OCI-LY3 (cell line): ENCODE measurements at regions not wholly inside any gene's neighbourhood (a gene's known extent, or its start where the extent isn't known, plus 50 kb on each side); places are given as distances from the start of the nearest gene placed in this dataset.

ENCODE experiments used
- H2AFZ ChIP-seq: fragments of 200-600, 300-600 bp; shearing (Covaris generic); 2 replicates; pipeline ENCODE4 v1.6.0; 2014; ENCODE audit warnings: antibody characterized with exemption, low read depth, low read length
- H3K27ac ChIP-seq: fragments of 200-600, 300-600 bp; sonication (generic); 2 replicates; pipeline ENCODE4 v1.5.1; 2014; ENCODE audit warnings: mild to moderate bottlenecking, low read length, moderate library complexity, mixed read lengths
- H3K27me3 ChIP-seq: fragments of 200-600, 300-600 bp; sonication (generic); 2 replicates; pipeline ENCODE4 v1.6.1; 2014; ENCODE audit warnings: low read depth, low read length, mixed read lengths
- H3K36me3 ChIP-seq: fragments of 200-600, 300-600 bp; sonication (generic); replicated peaks from 2 replicates; pipeline ENCODE3; 2014; ENCODE audit warnings: low read depth, low read length, mixed read lengths
- H3K4me1 ChIP-seq: fragments of 300-600, 200-600 bp; sonication (generic); 2 replicates; pipeline ENCODE4 v1.6.1; 2014; ENCODE audit warnings: low read length, mixed read lengths
- H3K4me2 ChIP-seq: fragments of 200-600, 300-600 bp; sonication (generic); 2 replicates; pipeline ENCODE4 v1.6.1; 2014; ENCODE audit warnings: low read length, mixed read lengths
- H3K4me3 ChIP-seq: fragments of 300-600, 200-600 bp; sonication (generic); 2 replicates; pipeline ENCODE4 v1.5.1; 2014; ENCODE audit warnings: antibody characterized with exemption, mild to moderate bottlenecking, low read length, moderate library complexity
- H3K79me2 ChIP-seq: fragments of 300-600, 200-600 bp; shearing (Covaris generic); 2 replicates; pipeline ENCODE4 v1.6.1; 2014; ENCODE audit warnings: mild to moderate bottlenecking, low read length, mixed read lengths
- H3K9ac ChIP-seq: fragments of 300-600, 200-600 bp; shearing (Covaris generic); 2 replicates; pipeline ENCODE4 v1.6.0; 2014; ENCODE audit warnings: mild to moderate bottlenecking, low read length, moderate library complexity
- H3K9me3 ChIP-seq: fragments of 200-600, 300-600 bp; shearing (Covaris generic); 2 replicates; pipeline ENCODE4 v1.6.1; 2014; ENCODE audit warnings: low read length, mixed read lengths; ENCODE audit not compliant: insufficient read depth
- H4K20me1 ChIP-seq: fragments of 200-600, 300-600 bp; sonication (generic); 2 replicates; pipeline ENCODE4 v1.6.1; 2016; ENCODE audit warnings: low read length, mixed read lengths; ENCODE audit not compliant: insufficient read depth
- EZH2phosphoT487 ChIP-seq: fragments of 200-600 bp; shearing (Covaris generic); IDR thresholded peaks from 2 replicates; pipeline ENCODE4 v1.6.1; 2018; ENCODE audit warnings: antibody characterized with exemption, mixed run types, low read depth
- TF ChIP-seq, protein P1 (sequence below): fragments of 200-600, 300-600 bp; sonication (generic); IDR thresholded peaks from 2 replicates; pipeline ENCODE4 v1.5.1; 2014; ENCODE audit warnings: antibody characterized with exemption, low read length, low read depth

DNA sequence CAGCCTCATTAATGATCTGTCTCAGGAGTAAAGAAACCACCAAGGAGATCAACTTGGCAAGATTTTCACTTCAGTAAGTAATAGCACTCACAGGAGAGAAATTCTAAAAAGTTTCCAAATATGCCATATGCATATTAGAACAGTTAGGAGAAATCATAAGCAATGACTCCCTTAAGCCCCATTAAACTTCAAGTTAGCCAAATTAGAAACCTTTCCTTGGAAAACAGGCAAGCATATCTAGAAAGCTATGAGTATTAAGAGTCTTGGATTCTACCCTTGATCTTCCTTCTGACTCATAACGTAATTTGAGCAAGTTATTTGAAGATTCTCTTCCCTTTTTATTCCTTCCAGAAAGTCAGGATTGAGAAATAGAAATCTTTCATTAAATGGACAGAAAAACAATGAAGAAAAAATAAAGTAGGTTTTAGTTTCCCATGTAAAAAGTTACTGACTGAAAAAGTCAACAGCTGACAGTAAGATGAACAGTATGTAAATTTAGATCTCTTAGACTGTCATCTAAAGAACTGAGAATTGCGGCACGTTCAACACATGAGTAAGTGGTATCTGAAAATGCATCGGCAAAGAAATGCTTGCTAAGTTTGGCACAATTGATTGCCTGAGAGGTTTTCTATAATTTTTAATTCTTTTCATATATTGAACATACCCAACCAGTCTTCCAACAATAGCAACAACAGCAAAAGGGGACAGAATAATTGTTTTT lies 565.7 kb upstream of the FTMT start:
- Histone ChIP-seq H3K4me1 (peaks cover 37% of the 10 kb centered on the region), H3K4me3 (peak overlapping the region; percentile 56), H2AFZ (no peak overlapping the region), H3K9ac (no peak overlapping the region), H3K36me3 (no peaks in the 10 kb centered on the region), H4K20me1 (no peaks in the 10 kb centered on the region), H3K27ac (peak overlapping the region; percentile 47), H3K79me2 (no peaks in the 10 kb centered on the region), H3K27me3 (no peaks in the 10 kb centered on the region), H3K9me3 (no peaks in the 10 kb centered on the region; the same call in 1 of the 2 replicates), H3K4me2 (peak overlapping the region; percentile 70)
- TF ChIP-seq EZH2phosphoT487, result no peak
- TF ChIP-seq, protein P1, sequence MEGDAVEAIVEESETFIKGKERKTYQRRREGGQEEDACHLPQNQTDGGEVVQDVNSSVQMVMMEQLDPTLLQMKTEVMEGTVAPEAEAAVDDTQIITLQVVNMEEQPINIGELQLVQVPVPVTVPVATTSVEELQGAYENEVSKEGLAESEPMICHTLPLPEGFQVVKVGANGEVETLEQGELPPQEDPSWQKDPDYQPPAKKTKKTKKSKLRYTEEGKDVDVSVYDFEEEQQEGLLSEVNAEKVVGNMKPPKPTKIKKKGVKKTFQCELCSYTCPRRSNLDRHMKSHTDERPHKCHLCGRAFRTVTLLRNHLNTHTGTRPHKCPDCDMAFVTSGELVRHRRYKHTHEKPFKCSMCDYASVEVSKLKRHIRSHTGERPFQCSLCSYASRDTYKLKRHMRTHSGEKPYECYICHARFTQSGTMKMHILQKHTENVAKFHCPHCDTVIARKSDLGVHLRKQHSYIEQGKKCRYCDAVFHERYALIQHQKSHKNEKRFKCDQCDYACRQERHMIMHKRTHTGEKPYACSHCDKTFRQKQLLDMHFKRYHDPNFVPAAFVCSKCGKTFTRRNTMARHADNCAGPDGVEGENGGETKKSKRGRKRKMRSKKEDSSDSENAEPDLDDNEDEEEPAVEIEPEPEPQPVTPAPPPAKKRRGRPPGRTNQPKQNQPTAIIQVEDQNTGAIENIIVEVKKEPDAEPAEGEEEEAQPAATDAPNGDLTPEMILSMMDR, result no peak

DNA sequence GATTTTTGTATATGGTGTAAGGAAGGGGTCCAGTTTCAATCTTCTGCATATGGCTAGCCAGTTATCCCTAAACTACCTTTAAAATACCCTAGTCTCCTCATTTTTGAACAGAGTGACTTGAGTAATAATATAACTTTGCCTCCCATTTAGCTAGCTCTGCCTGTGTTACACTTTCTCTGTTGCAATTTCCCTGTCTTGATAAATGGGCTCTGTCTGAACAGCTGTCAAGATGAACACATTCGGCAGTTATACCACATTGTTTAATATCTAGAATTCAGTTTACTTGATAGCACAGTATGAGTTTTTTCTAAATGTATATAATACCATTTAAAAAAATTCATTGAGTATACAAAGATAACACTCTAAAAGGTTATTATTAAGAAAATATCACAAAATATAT lies 562.9 kb upstream of the FTMT start:
- Histone ChIP-seq H3K36me3 (no peaks in the 10 kb centered on the region), H3K4me3 (no peak overlapping the region), H4K20me1 (no peaks in the 10 kb centered on the region), H3K27me3 (no peaks in the 10 kb centered on the region), H3K79me2 (no peaks in the 10 kb centered on the region), H3K27ac (no peak overlapping the region), H3K4me2 (no peak overlapping the region), H3K9me3 (no peaks in the 10 kb centered on the region; the same call in 1 of the 2 replicates), H2AFZ (no peak overlapping the region), H3K9ac (no peak overlapping the region), H3K4me1 (peaks cover 19% of the 10 kb centered on the region)
- TF ChIP-seq, protein P1, result no peak
- no peak for TF ChIP-seq EZH2phosphoT487

DNA sequence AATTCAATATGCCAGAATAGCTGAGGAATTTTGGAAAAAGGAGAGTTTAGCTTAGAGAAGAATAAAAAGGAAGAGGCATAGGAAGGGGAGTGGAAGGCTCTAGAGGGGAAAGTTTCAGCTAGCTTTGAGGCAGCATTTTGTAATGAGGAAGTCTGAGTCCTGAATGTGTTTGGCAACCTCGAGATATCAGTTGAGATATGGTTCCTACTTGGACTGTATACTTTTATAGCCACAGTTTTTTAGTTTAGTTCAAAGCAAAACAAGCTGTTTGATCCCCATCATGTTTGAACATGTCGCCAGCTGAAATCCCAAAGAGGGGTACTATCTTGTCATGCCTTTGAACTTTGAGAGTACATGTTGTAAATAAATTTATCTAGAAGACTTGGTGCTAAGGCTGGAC lies 559.0 kb upstream of the FTMT start:
- TF ChIP-seq, protein P1, result no peak
- no peak for TF ChIP-seq EZH2phosphoT487
- peak overlapping the region; percentile 33; the same call in 1 of the 2 replicates for H2AFZ ChIP-seq
- H3K4me2 ChIP-seq, result no peak overlapping the region
- H3K79me2 ChIP-seq, result no peaks in the 10 kb centered on the region
- no peaks in the 10 kb centered on the region for H3K36me3 ChIP-seq
- no peak overlapping the region for H3K9ac ChIP-seq
- H3K27ac ChIP-seq, result no peak overlapping the region
- H3K27me3 ChIP-seq, result no peaks in the 10 kb centered on the region
- no peaks in the 10 kb centered on the region for H4K20me1 ChIP-seq
- no peak overlapping the region for H3K4me3 ChIP-seq
- no peaks in the 10 kb centered on the region for H3K9me3 ChIP-seq
- no peaks in the 10 kb centered on the region for H3K4me1 ChIP-seq

DNA sequence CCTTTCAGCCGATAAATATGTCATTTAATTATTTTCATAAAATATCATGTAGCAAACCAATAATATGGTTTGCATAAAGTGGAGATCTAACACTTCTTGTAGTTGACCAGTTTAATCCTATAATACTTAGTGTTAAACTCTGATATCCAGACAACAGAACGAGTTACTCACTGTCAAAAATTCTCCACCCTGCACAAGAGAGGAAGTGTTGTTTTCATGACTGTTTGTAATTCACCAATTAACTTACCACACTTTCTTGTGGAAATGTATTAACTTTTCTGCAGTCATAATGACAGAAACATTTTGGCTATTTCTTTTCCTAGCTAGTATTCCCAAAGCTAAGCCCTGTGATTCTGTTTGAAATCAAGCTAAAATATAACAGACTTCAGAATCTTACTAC lies 555.3 kb upstream of the FTMT start:
- Histone ChIP-seq H3K4me3 (no peak overlapping the region), H3K9me3 (no peaks in the 10 kb centered on the region), H4K20me1 (no peaks in the 10 kb centered on the region), H2AFZ (no peak overlapping the region), H3K4me1 (no peaks in the 10 kb centered on the region), H3K27me3 (no peaks in the 10 kb centered on the region), H3K79me2 (no peaks in the 10 kb centered on the region), H3K4me2 (no peak overlapping the region), H3K9ac (no peak overlapping the region), H3K27ac (no peak overlapping the region), H3K36me3 (no peaks in the 10 kb centered on the region)
- no peak for TF ChIP-seq EZH2phosphoT487
- TF ChIP-seq, protein P1, result no peak
